ENCODE measurements at regions not wholly inside any gene's neighbourhood (a gene's known extent, or its start where the extent isn't known, plus 50 kb on each side); places are given as distances from the start of the nearest gene placed in this dataset.

- no peaks in the 10 kb centered on the region for H3K36me3 ChIP-seq (ENCODE audit: control insufficient read depth, insufficient read depth, low read length)
- no peak for DNase-seq (ENCODE audit: low read depth in 2 of 2)
- TF ChIP-seq, protein P1, sequence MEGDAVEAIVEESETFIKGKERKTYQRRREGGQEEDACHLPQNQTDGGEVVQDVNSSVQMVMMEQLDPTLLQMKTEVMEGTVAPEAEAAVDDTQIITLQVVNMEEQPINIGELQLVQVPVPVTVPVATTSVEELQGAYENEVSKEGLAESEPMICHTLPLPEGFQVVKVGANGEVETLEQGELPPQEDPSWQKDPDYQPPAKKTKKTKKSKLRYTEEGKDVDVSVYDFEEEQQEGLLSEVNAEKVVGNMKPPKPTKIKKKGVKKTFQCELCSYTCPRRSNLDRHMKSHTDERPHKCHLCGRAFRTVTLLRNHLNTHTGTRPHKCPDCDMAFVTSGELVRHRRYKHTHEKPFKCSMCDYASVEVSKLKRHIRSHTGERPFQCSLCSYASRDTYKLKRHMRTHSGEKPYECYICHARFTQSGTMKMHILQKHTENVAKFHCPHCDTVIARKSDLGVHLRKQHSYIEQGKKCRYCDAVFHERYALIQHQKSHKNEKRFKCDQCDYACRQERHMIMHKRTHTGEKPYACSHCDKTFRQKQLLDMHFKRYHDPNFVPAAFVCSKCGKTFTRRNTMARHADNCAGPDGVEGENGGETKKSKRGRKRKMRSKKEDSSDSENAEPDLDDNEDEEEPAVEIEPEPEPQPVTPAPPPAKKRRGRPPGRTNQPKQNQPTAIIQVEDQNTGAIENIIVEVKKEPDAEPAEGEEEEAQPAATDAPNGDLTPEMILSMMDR (conservative IDR thresholded peaks at IDR 0.05 in 1 of 2, IDR thresholded peaks at IDR 0.05 in 1 of 2; ENCODE audit: low read depth in 1 of 2, low read length in 2 of 2), result no peak
- TF ChIP-seq EZH2 (IDR thresholded peaks at IDR 0.05; ENCODE audit: low read length, missing control alignments), result no peak
- no peak overlapping the region for H3K9ac ChIP-seq (ENCODE audit: insufficient read depth, low read length)
- no peaks in the 10 kb centered on the region for H3K4me1 ChIP-seq (ENCODE audit: control insufficient read depth, extremely low read depth, insufficient read depth, low read length)
- no peak overlapping the region for H3K27ac ChIP-seq (ENCODE audit: insufficient read depth, low read length)
- H3K4me3 ChIP-seq (replicated peaks in 1 of 4; ENCODE audit: control extremely low read depth in 1 of 4, insufficient read depth in 1 of 4, low read depth in 3 of 4, low read length in 4 of 4), result no peak overlapping the region
- no peaks in the 10 kb centered on the region for H3K27me3 ChIP-seq (ENCODE audit: control insufficient read depth, insufficient read depth, low read length)
- no peaks in the 10 kb centered on the region for H3K9me3 ChIP-seq (ENCODE audit: control insufficient read depth, insufficient read depth, low read depth, low read length)
- no peaks in the 10 kb centered on the region for H4K20me1 ChIP-seq (ENCODE audit: control insufficient read depth, extremely low read depth, insufficient read depth, low read length)
- H3K79me2 ChIP-seq (ENCODE audit: control insufficient read depth, insufficient read depth, low read length), result no peaks in the 10 kb centered on the region
- H3K4me2 ChIP-seq (ENCODE audit: extremely low read depth, insufficient read depth, low read length), result no peak overlapping the region
- H2AFZ ChIP-seq (ENCODE audit: low read length), result no peak overlapping the region
Observed at GRCh38 chr14:104329793-104330192, 191.4 kb downstream of the KIF26A start.

- H3K27ac ChIP-seq (ENCODE audit: insufficient read depth, low read length), result no peak overlapping the region
- no peaks in the 10 kb centered on the region for H3K27me3 ChIP-seq (ENCODE audit: control insufficient read depth, insufficient read depth, low read length)
- H3K4me1 ChIP-seq (ENCODE audit: control insufficient read depth, extremely low read depth, insufficient read depth, low read length), result no peaks in the 10 kb centered on the region
- H3K79me2 ChIP-seq (ENCODE audit: control insufficient read depth, insufficient read depth, low read length), result no peaks in the 10 kb centered on the region
- no peak for DNase-seq (ENCODE audit: low read depth in 2 of 2)
- no peaks in the 10 kb centered on the region for H3K9me3 ChIP-seq (ENCODE audit: control insufficient read depth, insufficient read depth, low read depth, low read length)
- no peak overlapping the region for H3K9ac ChIP-seq (ENCODE audit: insufficient read depth, low read length)
- no peak for TF ChIP-seq EZH2 (IDR thresholded peaks at IDR 0.05; ENCODE audit: low read length, missing control alignments)
- TF ChIP-seq, protein P1 (conservative IDR thresholded peaks at IDR 0.05 in 1 of 2, IDR thresholded peaks at IDR 0.05 in 1 of 2; ENCODE audit: low read depth in 1 of 2, low read length in 2 of 2), result no peak
- H4K20me1 ChIP-seq (ENCODE audit: control insufficient read depth, extremely low read depth, insufficient read depth, low read length), result no peaks in the 10 kb centered on the region
- H2AFZ ChIP-seq (ENCODE audit: low read length), result no peak overlapping the region
- H3K4me2 ChIP-seq (ENCODE audit: extremely low read depth, insufficient read depth, low read length), result no peak overlapping the region
- H3K4me3 ChIP-seq (replicated peaks in 1 of 4; ENCODE audit: control extremely low read depth in 1 of 4, insufficient read depth in 1 of 4, low read depth in 3 of 4, low read length in 4 of 4), result no peak overlapping the region
- no peaks in the 10 kb centered on the region for H3K36me3 ChIP-seq (ENCODE audit: control insufficient read depth, insufficient read depth, low read length)
Observed at GRCh38 chr14:104331871-104332605, 193.7 kb downstream of the KIF26A start.

DNA sequence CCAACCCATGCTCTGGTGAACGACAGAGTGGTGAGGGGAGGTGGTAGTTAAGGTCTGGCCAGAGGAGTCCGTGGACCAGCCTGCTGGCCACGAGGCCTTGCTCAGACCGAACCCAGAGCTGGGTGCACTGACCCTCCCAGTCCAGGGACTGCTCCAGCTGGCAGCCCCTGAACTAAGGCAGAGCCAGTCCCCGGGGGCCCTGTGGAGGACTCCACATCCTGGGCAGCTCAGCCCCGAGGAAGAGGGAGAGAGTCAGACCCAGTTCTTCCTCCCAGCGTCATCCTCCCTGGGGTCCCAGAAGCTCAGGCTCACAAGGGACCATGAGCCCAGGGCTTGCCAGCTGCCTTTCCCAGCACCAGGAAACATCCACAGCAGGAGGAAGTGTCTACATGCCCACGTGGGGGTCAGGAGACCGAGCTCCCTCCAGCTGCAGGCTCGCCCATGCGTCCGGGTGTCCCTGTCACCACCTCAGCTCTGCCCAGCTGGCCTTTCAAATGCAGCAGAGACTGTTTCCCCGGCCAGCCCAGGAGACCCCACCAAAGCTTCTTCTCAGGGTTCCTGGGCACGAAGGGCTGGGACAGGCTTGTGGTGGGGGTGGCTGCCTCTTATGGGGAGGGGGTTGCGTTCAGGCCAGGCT is 194.4 kb downstream of the KIF26A start:
- Histone ChIP-seq H3K4me2 (ENCODE audit: extremely low read depth, insufficient read depth, low read length) (no peak overlapping the region), H4K20me1 (ENCODE audit: control insufficient read depth, extremely low read depth, insufficient read depth, low read length) (no peaks in the 10 kb centered on the region), H3K79me2 (ENCODE audit: control insufficient read depth, insufficient read depth, low read length) (no peaks in the 10 kb centered on the region), H3K36me3 (ENCODE audit: control insufficient read depth, insufficient read depth, low read length) (no peaks in the 10 kb centered on the region), H2AFZ (ENCODE audit: low read length) (no peak overlapping the region), H3K27me3 (ENCODE audit: control insufficient read depth, insufficient read depth, low read length) (no peaks in the 10 kb centered on the region), H3K27ac (ENCODE audit: insufficient read depth, low read length) (no peak overlapping the region), H3K9ac (ENCODE audit: insufficient read depth, low read length) (no peak overlapping the region), H3K4me1 (ENCODE audit: control insufficient read depth, extremely low read depth, insufficient read depth, low read length) (no peaks in the 10 kb centered on the region), H3K4me3 (replicated peaks in 1 of 4; ENCODE audit: control extremely low read depth in 1 of 4, insufficient read depth in 1 of 4, low read depth in 3 of 4, low read length in 4 of 4) (no peak overlapping the region), H3K9me3 (ENCODE audit: control insufficient read depth, insufficient read depth, low read depth, low read length) (no peaks in the 10 kb centered on the region)
- DNase-seq (ENCODE audit: low read depth in 2 of 2), result no peak
- TF ChIP-seq EZH2 (IDR thresholded peaks at IDR 0.05; ENCODE audit: low read length, missing control alignments), result no peak
- TF ChIP-seq, protein P1 (conservative IDR thresholded peaks at IDR 0.05 in 1 of 2, IDR thresholded peaks at IDR 0.05 in 1 of 2; ENCODE audit: low read depth in 1 of 2, low read length in 2 of 2), result no peak
